SK-N-MC (cell line): ENCODE measurements at regions not wholly inside any gene's neighbourhood (a gene's known extent, or its start where the extent isn't known, plus 50 kb on each side); places are given as distances from the start of the nearest gene placed in this dataset.

ENCODE experiments used
- EZH2 ChIP-seq: fragments of 200-600 bp; sonication (generic); IDR thresholded peaks from one replicate; pipeline ENCODE4 v1.6.1; 2017; ENCODE audit warnings: antibody characterized with exemption
- POLR2AphosphoS5 ChIP-seq: IDR thresholded peaks from 2 replicates; pipeline ENCODE4 v1.6.1; 2012; ENCODE audit warnings: mild to moderate bottlenecking, low read depth, low read length, borderline replicate concordance

- TF ChIP-seq EZH2 (no peak), POLR2AphosphoS5 (no peak)
These were observed 66.5 kb upstream of the PSMD7 start for GRCh38 chr16:74230126-74230525.
